Endothelial cell of umbilical vein (primary cell): ENCODE measurements at regions not wholly inside any gene's neighbourhood (a gene's known extent, or its start where the extent isn't known, plus 50 kb on each side); places are given as distances from the start of the nearest gene placed in this dataset.

Experiments used
- BruUV-seq: library from RNA; stranded (reverse); fragments of 400-500 nt; replicated peaks from 2 replicates; lab custom pipeline; 2021; lab: Mats Ljungman, UMichigan
- CTCF ChIA-PET: fragments of 300-600, 350-600 bp; sonication (Branson Sonifier 250); formaldehyde crosslinking; loops from one replicate; lab custom pipeline; 2021; ENCODE audit warnings: antibody characterized with exemption, inconsistent platforms; lab: Charles Lee
- POLR2A ChIA-PET: fragments of 300-600, 350-600 bp; sonication (Branson Sonifier 250); formaldehyde crosslinking; loops from one replicate; lab custom pipeline; 2021; ENCODE audit warnings: antibody characterized with exemption, inconsistent platforms; lab: Charles Lee
- DNase-seq: peaks from one replicate; pipeline ENCODE4 v3.0.0-alpha.2; 2011; ENCODE audit warnings: low read depth, low spot score
- FAIRE-seq: peaks from 2 replicates; lab custom pipeline; 2011; peaks lifted over from hg19 to GRCh38; lab: Jason Lieb, UNC
- H2AFZ ChIP-seq: 2 replicates; pipeline ENCODE4 v1.6.0; 2012; ENCODE audit warnings: low read depth, low read length, control low read depth, inconsistent platforms
- H3K27ac ChIP-seq: 2 replicates; pipeline ENCODE4 v1.5.1; 2011; ENCODE audit warnings: low read depth, mild to moderate bottlenecking, control low read depth, low read length, moderate library complexity; ENCODE audit not compliant: insufficient read depth
- H3K27me3 ChIP-seq, 2 experiments: 2 replicates each; pipeline versions ENCODE4 v1.6.0 to v1.6.1; 2011; ENCODE audit warnings: low read length in 2 of 2, mixed read lengths in 1 of 2; ENCODE audit not compliant: control insufficient read depth in 2 of 2, insufficient read depth in 2 of 2
- H3K36me3 ChIP-seq, 2 experiments: 2 replicates in 1 of 2; 3 replicates in 1 of 2; pipeline ENCODE4 v1.5.1; 2011; ENCODE audit warnings: low read length in 2 of 2, mild to moderate bottlenecking in 1 of 2, moderate library complexity in 1 of 2; ENCODE audit not compliant: control insufficient read depth in 2 of 2, insufficient read depth in 2 of 2; ENCODE audit errors: extremely low read depth in 1 of 2
- H3K4me1 ChIP-seq: 3 replicates; pipeline ENCODE4 v1.5.1; 2011; ENCODE audit warnings: mild to moderate bottlenecking, low read length; ENCODE audit not compliant: control insufficient read depth, insufficient read depth; ENCODE audit errors: extremely low read depth
- H3K4me2 ChIP-seq: 2 replicates; pipeline ENCODE4 v1.6.1; 2011; ENCODE audit warnings: low read length, control low read depth, mixed read lengths; ENCODE audit not compliant: insufficient read depth
- H3K4me3 ChIP-seq, 3 experiments: fragments of 200-600 bp in 1 of 3; sonication (generic), shearing (Covaris generic) in 1 of 3; replicated peaks in 1 of 3; 2 replicates each; pipeline ENCODE4 v1.5.1; 2011 to 2016; ENCODE audit warnings: control low read depth in 3 of 3, low read length in 3 of 3, mild to moderate bottlenecking in 2 of 3, inconsistent platforms in 1 of 3, low read depth in 1 of 3, moderate library complexity in 1 of 3; ENCODE audit not compliant: insufficient read depth in 1 of 3
- H3K79me2 ChIP-seq: 2 replicates; pipeline ENCODE4 v1.6.0; 2012; ENCODE audit warnings: low read length, inconsistent platforms; ENCODE audit not compliant: control insufficient read depth, insufficient read depth
- H3K9ac ChIP-seq: replicated peaks from 2 replicates; pipeline ENCODE3; 2011; ENCODE audit warnings: low read length, control low read depth; ENCODE audit not compliant: insufficient read depth; ENCODE audit errors: extremely low read depth
- H3K9me1 ChIP-seq: replicated peaks from 3 replicates; pipeline ENCODE4 v1.6.0; 2011; ENCODE audit warnings: mild to moderate bottlenecking, low read length; ENCODE audit not compliant: control insufficient read depth, insufficient read depth; ENCODE audit errors: extremely low read depth
- H3K9me3 ChIP-seq: replicated peaks from 2 replicates; pipeline ENCODE4 v1.5.1; 2012; ENCODE audit warnings: low read length, inconsistent platforms; ENCODE audit not compliant: control insufficient read depth, insufficient read depth
- H4K20me1 ChIP-seq: replicated peaks from 2 replicates; pipeline ENCODE3; 2011; ENCODE audit warnings: mild to moderate bottlenecking, low read length; ENCODE audit not compliant: control insufficient read depth, insufficient read depth; ENCODE audit errors: extremely low read depth
- CTCF ChIP-seq, 2 donors: IDR thresholded peaks; 1 replicate in 1 of 2; 2 replicates in 1 of 2; pipeline ENCODE4 v1.5.1; 2011; ENCODE audit warnings: low read length in 2 of 2, mild to moderate bottlenecking in 2 of 2, moderate library complexity in 2 of 2, control low read depth in 1 of 2, inconsistent platforms in 1 of 2, low read depth in 1 of 2; ENCODE audit not compliant: insufficient read depth in 1 of 2; ENCODE audit errors: extremely low read depth in 1 of 2
- EZH2 ChIP-seq: IDR thresholded peaks from 2 replicates; pipeline ENCODE4 v1.6.1; 2012; ENCODE audit warnings: borderline replicate concordance, low read depth, mild to moderate bottlenecking, moderate library complexity, low read length, inconsistent platforms; ENCODE audit not compliant: severe bottlenecking
- FOS ChIP-seq: IDR thresholded peaks from 2 replicates; pipeline ENCODE4 v1.6.1; 2011; ENCODE audit warnings: mild to moderate bottlenecking, low read length, moderate library complexity, borderline replicate concordance; ENCODE audit not compliant: insufficient read depth
- GATA2 ChIP-seq: IDR thresholded peaks from 2 replicates; pipeline ENCODE4 v1.7.0; 2011; ENCODE audit warnings: low read depth, mild to moderate bottlenecking, moderate library complexity, mixed read lengths, low read length; ENCODE audit not compliant: insufficient read length, insufficient read depth
- JUN ChIP-seq: IDR thresholded peaks from 2 replicates; pipeline ENCODE4 v1.6.1; 2011; ENCODE audit warnings: borderline replicate concordance, low read depth; ENCODE audit not compliant: insufficient read length, insufficient read depth
- MAX ChIP-seq: IDR thresholded peaks from 2 replicates; pipeline ENCODE4 v1.6.1; 2011; ENCODE audit not compliant: insufficient read depth, insufficient read length
- MYC ChIP-seq: IDR thresholded peaks from one replicate; pipeline ENCODE4 v1.6.1; 2011; ENCODE audit warnings: mild to moderate bottlenecking, low read depth, low read length
- POLR2A ChIP-seq: IDR thresholded peaks from 2 replicates; pipeline ENCODE4 v1.6.1; 2012; ENCODE audit warnings: low read depth, mild to moderate bottlenecking, control low read depth, low read length
- POLR2AphosphoS5 ChIP-seq: IDR thresholded peaks from 2 replicates; pipeline ENCODE4 v1.6.1; 2012; ENCODE audit warnings: low read depth, mild to moderate bottlenecking, control low read depth, low read length, moderate library complexity; ENCODE audit not compliant: insufficient read depth
- dilution Hi-C: fragments of 300-500 bp; cut with MboI; formaldehyde crosslinking; loops from one replicate; pipeline ENCODE4 v1.15.0; 2019; ENCODE audit warnings: low sequenced_read_pairs; ENCODE audit not compliant: extremely low pct_ligation_motif_present
- intact Hi-C: fragments of 100-400 bp; cut with micrococcal nuclease; formaldehyde crosslinking; loops from one replicate; pipeline ENCODE4 v1.10.0; 2022

DNA sequence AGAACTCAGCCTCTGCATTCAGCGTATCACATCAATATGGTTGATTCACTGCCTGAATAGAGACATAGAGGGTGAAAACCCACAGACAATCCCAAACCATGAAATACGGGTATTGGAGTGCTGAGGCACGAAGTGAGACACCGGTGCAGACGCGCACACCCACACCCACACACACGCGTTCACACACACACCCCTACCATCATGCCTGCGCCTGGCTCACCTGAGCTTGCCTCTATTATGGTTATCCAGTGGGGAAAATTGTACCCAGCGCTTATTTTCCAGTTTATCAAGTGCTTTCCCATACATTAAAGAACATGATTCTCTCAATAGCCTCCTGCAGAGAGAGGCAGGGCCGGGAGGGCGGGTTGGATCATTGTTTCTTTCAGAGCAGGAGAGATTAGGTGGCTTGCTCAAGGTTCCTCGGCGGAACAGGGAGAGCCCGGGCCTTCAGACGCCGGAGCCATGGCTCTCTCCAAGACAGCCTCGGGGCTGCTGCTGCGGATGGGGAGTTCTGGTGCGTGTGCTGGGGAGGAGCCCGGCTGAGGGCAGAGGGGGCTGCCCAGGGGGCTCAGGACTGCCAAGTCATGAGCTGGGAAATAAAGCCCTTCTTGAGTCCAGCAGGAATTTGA, 78.9 kb upstream of the THY1 start:
- no peak for FAIRE-seq
- Histone ChIP-seq H3K4me2 (no peak overlapping the region), H2AFZ (no peak overlapping the region), H3K27ac (no peak overlapping the region), H3K9me1 (no peaks in the 10 kb centered on the region), H3K9ac (no peak overlapping the region), H3K9me3 (no peaks in the 10 kb centered on the region), H3K4me3 (no peak overlapping the region), H3K36me3 (no peaks in the 10 kb centered on the region), H4K20me1 (no peaks in the 10 kb centered on the region), H3K27me3 (peaks cover 4 to 6% of the 10 kb centered on the region in 2 experiments), H3K79me2 (no peaks in the 10 kb centered on the region), H3K4me1 (no peaks in the 10 kb centered on the region)
- CTCF ChIA-PET, result no interaction called here
- intact Hi-C loops (no loop called here), dilution Hi-C loops (no loop called here)
- TF ChIP-seq POLR2AphosphoS5 (no peak), CTCF (IDR thresholded peaks at IDR 0.05; ENCODE audit: extremely low read depth in 1 of 2, insufficient read depth in 1 of 2, low read depth in 1 of 2, low read length in 2 of 2) (no peak), GATA2 (no peak), JUN (no peak), EZH2 (no peak), POLR2A (no peak), MAX (no peak), MYC (no peak), FOS (no peak)
- POLR2A ChIA-PET, result no interaction called here
- no TSS peak for BruUV-seq
- no peak for DNase-seq
